ENCODE measurements at regions not wholly inside any gene's neighbourhood (a gene's known extent, or its start where the extent isn't known, plus 50 kb on each side); places are given as distances from the start of the nearest gene placed in this dataset.

DNA sequence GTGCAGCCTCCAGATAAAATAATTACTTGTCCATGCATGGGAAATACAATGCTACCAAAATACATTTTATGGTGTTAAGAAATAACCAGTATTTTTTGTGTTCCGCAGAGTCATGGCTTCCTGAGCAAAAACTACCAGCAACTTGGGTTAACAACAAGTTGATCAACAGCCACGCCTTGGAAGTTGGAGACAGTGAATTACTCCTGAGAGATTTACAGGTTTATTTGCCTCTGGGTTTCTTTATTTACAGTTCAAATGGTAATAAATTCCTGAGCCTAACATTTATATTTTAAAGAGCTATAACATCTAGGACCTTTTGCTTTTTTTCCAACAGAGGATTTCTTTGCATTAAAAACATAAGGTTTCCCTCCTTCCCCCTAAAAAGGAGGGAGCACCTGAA lies 194.0 kb downstream of the IPO8 start:
- peaks cover 2% of the 10 kb centered on the region for H3K27me3 Mint-ChIP-seq (ENCODE audit: low read depth)
- no peak for DNase-seq (ENCODE audit: low spot score in 2 of 2, unreplicated experiment in 2 of 2)
- H3K4me3 Mint-ChIP-seq: no peak overlapping the region
- H3K9me3 Mint-ChIP-seq: no peaks in the 10 kb centered on the region
- H3K27ac Mint-ChIP-seq: no peak overlapping the region
- no peaks in the 10 kb centered on the region for H3K4me1 Mint-ChIP-seq
- H3K36me3 Mint-ChIP-seq: no peaks in the 10 kb centered on the region
- TF ChIP-seq, protein P1, sequence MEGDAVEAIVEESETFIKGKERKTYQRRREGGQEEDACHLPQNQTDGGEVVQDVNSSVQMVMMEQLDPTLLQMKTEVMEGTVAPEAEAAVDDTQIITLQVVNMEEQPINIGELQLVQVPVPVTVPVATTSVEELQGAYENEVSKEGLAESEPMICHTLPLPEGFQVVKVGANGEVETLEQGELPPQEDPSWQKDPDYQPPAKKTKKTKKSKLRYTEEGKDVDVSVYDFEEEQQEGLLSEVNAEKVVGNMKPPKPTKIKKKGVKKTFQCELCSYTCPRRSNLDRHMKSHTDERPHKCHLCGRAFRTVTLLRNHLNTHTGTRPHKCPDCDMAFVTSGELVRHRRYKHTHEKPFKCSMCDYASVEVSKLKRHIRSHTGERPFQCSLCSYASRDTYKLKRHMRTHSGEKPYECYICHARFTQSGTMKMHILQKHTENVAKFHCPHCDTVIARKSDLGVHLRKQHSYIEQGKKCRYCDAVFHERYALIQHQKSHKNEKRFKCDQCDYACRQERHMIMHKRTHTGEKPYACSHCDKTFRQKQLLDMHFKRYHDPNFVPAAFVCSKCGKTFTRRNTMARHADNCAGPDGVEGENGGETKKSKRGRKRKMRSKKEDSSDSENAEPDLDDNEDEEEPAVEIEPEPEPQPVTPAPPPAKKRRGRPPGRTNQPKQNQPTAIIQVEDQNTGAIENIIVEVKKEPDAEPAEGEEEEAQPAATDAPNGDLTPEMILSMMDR (IDR thresholded peaks at IDR 0.05; ENCODE audit: unreplicated experiment): no peak

GRCh38 chr12:30500532-30500931 lies 195.1 kb downstream of the IPO8 start:
- no peaks in the 10 kb centered on the region for H3K36me3 Mint-ChIP-seq
- no peak for DNase-seq (ENCODE audit: low spot score in 2 of 2, unreplicated experiment in 2 of 2)
- TF ChIP-seq, protein P1 (IDR thresholded peaks at IDR 0.05; ENCODE audit: unreplicated experiment): no peak
- no peaks in the 10 kb centered on the region for H3K4me1 Mint-ChIP-seq
- no peaks in the 10 kb centered on the region for H3K9me3 Mint-ChIP-seq
- no peak overlapping the region for H3K27ac Mint-ChIP-seq
- H3K27me3 Mint-ChIP-seq (ENCODE audit: low read depth): peaks cover 2% of the 10 kb centered on the region
- H3K4me3 Mint-ChIP-seq: no peak overlapping the region

- H3K27ac Mint-ChIP-seq: no peak overlapping the region
- no peak for DNase-seq (ENCODE audit: low spot score in 2 of 2, unreplicated experiment in 2 of 2)
Measured at GRCh38 chr12:30485230-30485890, 210.3 kb downstream of the IPO8 start.

DNA sequence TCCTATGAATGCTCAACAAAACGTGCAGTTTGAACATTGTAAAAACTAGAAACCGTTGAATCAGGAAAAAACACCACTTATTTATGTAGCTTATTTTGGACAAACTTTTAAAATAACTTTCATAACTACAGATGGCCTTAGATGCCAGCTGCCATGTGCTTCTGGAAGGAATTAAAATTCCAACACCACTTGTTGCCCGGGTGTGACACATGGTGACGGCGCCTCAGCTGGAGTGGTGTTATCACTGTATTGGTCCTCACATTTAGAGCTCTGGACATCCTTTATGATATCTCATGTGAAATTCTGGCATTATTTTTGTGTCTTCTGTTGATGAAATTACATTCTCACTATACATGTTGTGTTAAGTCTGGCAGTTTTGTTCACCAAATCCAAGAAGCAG lies 211.0 kb downstream of the IPO8 start:
- Mint-ChIP-seq H3K4me3 (no peak overlapping the region), H3K4me1 (no peaks in the 10 kb centered on the region), H3K9me3 (no peaks in the 10 kb centered on the region), H3K27ac (no peak overlapping the region), H3K36me3 (no peaks in the 10 kb centered on the region), H3K27me3 (ENCODE audit: low read depth) (peaks cover 2% of the 10 kb centered on the region)
- no peak for DNase-seq (ENCODE audit: low spot score in 2 of 2, unreplicated experiment in 2 of 2)
- TF ChIP-seq, protein P1 (IDR thresholded peaks at IDR 0.05; ENCODE audit: unreplicated experiment): no peak

More at GRCh38 chr12:30485230-30485890, 210.3 kb downstream of the IPO8 start:
- TF ChIP-seq, protein P1 (IDR thresholded peaks at IDR 0.05; ENCODE audit: unreplicated experiment): no peak
- Mint-ChIP-seq H3K9me3 (no peaks in the 10 kb centered on the region), H3K4me1 (no peaks in the 10 kb centered on the region), H3K27me3 (ENCODE audit: low read depth) (peaks cover 2% of the 10 kb centered on the region), H3K4me3 (no peak overlapping the region), H3K36me3 (no peaks in the 10 kb centered on the region)

DNA sequence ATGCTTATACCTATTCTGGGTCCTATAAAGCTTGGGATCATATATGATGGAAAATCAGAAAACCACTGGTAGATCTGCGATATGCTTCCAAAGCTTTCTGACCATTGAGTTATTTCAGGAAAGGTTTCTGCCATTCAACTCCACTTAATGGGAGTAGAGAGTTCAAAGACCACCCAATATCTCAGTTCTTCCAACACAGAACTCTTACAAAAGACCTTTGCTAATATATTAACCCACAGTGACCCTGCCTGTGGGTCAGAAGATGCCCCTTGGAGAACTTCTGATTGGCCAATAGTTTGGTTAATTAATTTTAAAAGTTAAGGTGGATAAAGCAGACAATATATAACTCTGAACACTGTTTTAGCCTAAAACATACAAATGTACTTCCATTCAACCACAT lies 213.0 kb downstream of the IPO8 start:
- no peak for DNase-seq (ENCODE audit: low spot score in 2 of 2, unreplicated experiment in 2 of 2)
- no peaks in the 10 kb centered on the region for H3K36me3 Mint-ChIP-seq

More for the DNA sequence above, 213.0 kb downstream of the IPO8 start:
- TF ChIP-seq, protein P1 (IDR thresholded peaks at IDR 0.05; ENCODE audit: unreplicated experiment): no peak
- H3K4me1 Mint-ChIP-seq: no peaks in the 10 kb centered on the region
- H3K27me3 Mint-ChIP-seq (ENCODE audit: low read depth): peaks cover 2% of the 10 kb centered on the region
- no peak overlapping the region for H3K4me3 Mint-ChIP-seq
- H3K9me3 Mint-ChIP-seq: no peaks in the 10 kb centered on the region
- H3K27ac Mint-ChIP-seq: no peak overlapping the region

All from mesothelial cell of epicardium (in vitro differentiated cells).